ENCODE measurements at regions not wholly inside any gene's neighbourhood (a gene's known extent, or its start where the extent isn't known, plus 50 kb on each side); places are given as distances from the start of the nearest gene placed in this dataset.

DNA sequence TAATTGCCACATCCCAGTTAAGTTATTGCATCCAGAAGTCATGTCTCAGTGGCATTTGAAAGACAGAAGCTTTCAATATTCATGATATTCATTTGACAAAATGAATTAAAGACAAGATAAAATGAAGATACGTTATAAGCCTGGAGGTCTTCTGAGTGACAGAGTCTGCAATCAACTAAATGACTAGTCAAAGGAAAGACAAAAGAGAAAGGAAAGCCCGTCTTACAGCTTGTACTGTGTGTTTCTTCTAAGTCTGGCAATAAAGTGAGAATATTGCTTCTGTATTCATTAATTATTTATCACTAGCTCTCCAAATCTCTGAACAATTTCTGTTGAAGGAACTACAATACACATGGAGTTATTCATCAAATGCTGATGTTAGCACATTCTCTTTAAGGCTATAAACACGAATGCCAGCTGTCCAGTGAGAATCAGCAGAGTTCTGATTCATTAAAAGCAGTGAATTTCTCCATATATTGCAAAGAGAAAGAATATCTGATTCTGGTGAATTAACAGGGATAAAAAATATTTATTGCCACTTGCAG, 70.7 kb downstream of the ATXN7L3B start:
- TF ChIP-seq, protein P1, sequence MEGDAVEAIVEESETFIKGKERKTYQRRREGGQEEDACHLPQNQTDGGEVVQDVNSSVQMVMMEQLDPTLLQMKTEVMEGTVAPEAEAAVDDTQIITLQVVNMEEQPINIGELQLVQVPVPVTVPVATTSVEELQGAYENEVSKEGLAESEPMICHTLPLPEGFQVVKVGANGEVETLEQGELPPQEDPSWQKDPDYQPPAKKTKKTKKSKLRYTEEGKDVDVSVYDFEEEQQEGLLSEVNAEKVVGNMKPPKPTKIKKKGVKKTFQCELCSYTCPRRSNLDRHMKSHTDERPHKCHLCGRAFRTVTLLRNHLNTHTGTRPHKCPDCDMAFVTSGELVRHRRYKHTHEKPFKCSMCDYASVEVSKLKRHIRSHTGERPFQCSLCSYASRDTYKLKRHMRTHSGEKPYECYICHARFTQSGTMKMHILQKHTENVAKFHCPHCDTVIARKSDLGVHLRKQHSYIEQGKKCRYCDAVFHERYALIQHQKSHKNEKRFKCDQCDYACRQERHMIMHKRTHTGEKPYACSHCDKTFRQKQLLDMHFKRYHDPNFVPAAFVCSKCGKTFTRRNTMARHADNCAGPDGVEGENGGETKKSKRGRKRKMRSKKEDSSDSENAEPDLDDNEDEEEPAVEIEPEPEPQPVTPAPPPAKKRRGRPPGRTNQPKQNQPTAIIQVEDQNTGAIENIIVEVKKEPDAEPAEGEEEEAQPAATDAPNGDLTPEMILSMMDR (conservative IDR thresholded peaks at IDR 0.05 in 1 of 2, IDR thresholded peaks at IDR 0.05 in 1 of 2; ENCODE audit: low read depth in 1 of 2, low read length in 2 of 2) = no peak
- TF ChIP-seq EZH2 (IDR thresholded peaks at IDR 0.05; ENCODE audit: low read length, missing control alignments) = no peak
